ENCODE measurements at regions not wholly inside any gene's neighbourhood (a gene's known extent, or its start where the extent isn't known, plus 50 kb on each side); places are given as distances from the start of the nearest gene placed in this dataset.

- DNase-seq: peak; percentile 23
Measured at GRCh38 chr14:40870252-40870651, 736.4 kb upstream of the LRFN5 start.

DNA sequence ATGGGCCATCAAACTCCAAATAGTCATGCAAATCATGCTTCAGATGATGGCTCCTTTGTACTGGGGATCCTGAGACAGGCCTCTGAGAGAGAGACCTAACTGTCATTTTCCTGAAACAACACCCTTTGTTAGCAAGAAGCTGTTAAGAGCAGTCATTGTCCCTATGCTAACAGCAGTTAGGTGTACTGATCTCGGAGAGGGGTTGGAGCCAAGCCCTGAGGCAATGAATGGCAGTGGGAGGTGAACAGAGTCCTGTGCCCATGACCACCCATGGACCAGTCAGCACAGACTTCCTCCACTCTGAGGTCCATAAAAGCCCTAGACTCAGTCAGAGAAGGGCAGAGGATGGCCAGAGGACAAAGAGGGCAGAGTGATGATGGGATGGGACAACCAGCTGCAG, 747.6 kb upstream of the LRFN5 start:
- DNase-seq: no peak

GRCh38 chr14:40855343-40855742, 751.3 kb upstream of the LRFN5 start:
- no peak for DNase-seq

DNA sequence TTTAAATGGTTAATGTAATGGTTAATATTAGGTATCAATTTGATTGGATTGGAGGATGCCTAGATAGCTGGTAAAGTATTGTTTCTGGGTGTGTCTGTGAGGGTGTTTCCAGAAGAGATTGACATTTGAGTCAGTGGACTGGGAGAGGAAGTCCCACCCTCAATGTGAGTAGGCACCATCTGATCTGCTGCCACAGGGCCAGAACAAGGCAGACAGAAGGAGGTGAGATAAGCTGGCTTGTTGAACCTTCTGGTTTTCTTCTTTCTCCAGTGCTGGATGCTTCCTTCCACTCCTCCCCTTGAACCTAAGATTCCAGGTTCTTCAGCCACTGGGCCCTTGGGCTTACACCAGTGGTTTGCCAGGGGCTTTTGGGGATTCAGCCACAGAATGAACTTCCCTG, 756.5 kb upstream of the LRFN5 start:
- no peak for DNase-seq

GRCh38 chr14:40847480-40847879, 759.2 kb upstream of the LRFN5 start:
- no peak for DNase-seq

- DNase-seq: no peak
Measured at GRCh38 chr14:40842816-40843215, 763.9 kb upstream of the LRFN5 start.

GRCh38 chr14:40841886-40842285, 764.8 kb upstream of the LRFN5 start:
- no peak for DNase-seq

GRCh38 chr14:40838601-40839000, 768.1 kb upstream of the LRFN5 start:
- no peak for DNase-seq

DNA sequence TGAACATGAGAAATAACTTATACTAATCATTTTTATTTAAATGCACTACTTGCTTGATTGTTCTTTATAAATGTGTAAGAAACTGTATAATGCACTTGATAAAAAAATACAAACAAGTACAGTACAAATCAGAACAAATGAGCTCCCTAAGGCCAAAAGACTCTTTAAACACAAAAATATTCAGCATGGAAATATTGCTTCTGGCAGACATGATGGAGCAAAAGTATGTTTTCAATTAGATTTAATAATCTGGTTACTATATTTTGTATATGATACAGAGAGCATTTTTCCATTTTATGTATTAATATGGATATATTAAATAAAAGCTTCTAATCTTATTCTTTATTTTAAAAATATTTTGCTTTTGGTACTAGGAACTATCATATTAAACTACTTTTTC, 800.2 kb upstream of the LRFN5 start:
- DNase-seq: no peak

DNA sequence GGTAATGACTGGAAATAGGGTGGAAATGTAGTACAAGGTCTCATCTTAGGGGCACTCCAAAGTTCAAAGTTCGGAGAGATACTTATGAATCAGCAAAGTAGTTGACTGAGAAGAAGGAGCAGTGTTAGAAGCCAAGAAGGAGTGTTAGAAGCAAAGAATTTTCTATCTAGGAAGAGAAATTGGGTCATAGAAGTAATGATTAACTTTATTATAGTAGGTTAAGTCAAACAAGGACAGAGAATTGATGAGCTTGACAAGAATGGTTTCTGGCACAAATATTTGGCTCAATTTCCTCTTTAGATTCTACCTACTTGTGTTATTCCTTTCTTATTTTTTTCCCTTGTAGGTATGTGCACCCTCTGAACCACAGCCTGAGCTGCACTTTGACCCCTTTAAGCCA, 810.5 kb upstream of the LRFN5 start:
- DNase-seq: no peak

GRCh38 chr14:40784860-40785259, 821.8 kb upstream of the LRFN5 start:
- DNase-seq: no peak

DNA sequence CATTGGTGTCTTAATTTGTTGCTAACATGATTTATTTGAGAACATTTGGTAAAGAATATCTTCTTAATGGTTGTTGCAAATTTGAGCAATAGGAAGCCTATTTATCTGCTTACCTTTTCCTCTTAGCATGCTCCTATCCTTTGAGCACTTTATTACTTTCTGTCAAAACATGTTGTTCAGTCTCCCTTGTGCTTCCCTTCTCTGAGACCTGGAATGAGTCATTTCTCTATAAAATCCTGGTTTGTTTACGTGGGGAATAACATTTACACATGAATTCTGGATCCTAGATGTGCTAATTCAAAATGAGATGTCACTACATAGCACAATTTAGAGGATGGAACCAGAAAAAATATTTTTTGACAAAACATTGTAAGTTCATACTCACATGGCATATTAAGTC, 844.0 kb upstream of the LRFN5 start:
- DNase-seq: no peak

DNA sequence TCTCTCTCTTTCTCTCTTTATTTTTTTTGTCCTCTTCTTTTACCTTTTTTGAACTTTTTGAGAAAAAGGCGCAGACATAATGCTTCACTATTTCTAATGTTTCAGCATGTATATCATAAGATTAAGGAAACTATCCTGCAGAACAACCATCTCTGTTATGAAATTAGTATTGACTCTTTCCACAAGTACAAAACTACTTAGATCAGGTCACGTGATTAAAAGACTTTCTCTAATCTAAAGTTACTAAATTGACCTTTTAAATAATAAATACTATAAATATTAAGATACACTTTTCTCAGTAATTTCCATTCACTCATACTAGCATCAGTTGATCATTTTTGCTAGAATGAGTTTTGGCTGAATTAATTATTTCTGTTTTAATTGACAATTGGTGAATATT, 844.5 kb upstream of the LRFN5 start:
- DNase-seq: no peak

GRCh38 chr14:40760704-40761103, 846.0 kb upstream of the LRFN5 start:
- DNase-seq: no peak

DNA sequence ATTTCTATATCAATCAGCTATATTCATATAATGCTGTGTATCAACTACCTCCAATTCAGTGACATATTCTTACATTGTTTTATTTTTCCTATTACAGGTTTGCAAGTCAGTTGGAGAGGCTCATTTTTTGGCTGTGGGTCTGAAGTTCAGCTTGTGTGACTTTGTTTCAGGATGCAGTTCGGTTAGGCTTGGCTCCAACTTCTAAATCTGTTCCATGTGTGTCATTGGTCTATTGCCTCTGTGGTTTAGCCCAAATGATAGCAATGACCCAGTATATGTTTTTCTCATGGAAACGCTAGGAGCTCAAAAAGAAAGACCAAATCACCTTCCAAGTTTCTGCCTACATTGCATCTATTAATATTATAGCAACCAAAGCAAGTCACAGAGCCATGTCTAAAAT, 848.6 kb upstream of the LRFN5 start:
- DNase-seq: no peak

GRCh38 chr14:40757376-40757950, 849.2 kb upstream of the LRFN5 start:
- DNase-seq: no peak

DNA sequence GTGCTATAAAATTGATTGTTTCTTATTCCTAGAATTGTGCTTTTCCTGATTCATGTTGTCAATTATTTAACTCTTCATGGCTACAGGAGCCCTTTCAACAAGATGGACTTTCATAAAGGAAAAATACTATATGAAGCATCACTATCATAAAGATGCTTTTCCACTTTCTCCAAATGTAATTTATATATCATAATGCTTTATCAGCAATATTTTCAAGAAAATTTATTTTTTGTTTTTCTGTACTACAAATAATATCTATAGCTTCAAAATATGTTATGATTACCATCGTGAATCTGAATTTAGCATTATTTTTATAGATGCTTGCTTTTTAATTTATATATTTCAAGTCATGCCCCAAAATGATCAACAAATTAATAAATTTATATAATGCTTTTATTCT, 873.5 kb upstream of the LRFN5 start:
- DNase-seq: no peak

GRCh38 chr14:40727107-40727506, 879.6 kb upstream of the LRFN5 start:
- DNase-seq: no peak

GRCh38 chr14:40713387-40713786, 893.3 kb upstream of the LRFN5 start:
- no peak for DNase-seq

GRCh38 chr14:40697231-40697630, 909.4 kb upstream of the LRFN5 start:
- no peak for DNase-seq

DNA sequence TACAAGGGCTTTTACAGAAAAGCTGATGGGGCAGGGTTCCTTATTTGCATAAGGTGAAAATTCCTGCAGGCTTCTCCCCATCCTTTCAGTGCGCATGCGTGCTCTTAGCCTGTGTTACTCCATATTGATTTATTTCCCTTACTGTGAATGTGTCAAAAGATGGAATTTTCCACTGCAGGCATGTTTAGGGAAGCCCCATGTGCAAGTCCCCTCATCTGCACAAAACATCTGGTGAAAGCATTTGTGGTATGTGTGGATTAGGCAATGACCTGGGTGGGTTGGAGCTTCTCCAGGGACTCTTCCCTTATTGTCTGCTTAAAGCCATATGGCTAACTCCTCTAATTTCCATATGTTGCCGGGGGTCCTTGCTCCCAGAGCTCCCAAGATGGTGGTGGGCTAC, 912.7 kb upstream of the LRFN5 start:
- DNase-seq: no peak

- no peak for DNase-seq
Measured at GRCh38 chr14:40691066-40691465, 915.6 kb upstream of the LRFN5 start.

DNA sequence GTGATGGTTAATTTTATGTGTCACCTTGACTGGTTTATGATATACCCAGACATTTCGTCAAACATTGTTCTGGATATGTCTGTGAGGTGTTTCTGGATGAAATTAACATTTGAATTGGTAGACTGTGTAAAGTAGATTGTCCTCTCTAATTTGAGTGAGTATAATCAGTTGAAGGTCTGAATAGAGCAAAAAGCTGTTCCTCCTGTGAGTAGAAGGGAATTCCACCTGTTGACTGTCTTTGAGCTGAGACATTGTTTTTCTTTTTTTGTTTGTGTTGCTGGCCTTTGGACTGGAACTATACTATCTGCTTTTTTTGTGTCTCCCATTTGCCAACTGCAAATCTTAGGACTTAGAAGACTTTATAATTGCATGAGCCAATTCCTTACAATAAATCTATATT, 920.9 kb upstream of the LRFN5 start:
- DNase-seq: no peak

DNA sequence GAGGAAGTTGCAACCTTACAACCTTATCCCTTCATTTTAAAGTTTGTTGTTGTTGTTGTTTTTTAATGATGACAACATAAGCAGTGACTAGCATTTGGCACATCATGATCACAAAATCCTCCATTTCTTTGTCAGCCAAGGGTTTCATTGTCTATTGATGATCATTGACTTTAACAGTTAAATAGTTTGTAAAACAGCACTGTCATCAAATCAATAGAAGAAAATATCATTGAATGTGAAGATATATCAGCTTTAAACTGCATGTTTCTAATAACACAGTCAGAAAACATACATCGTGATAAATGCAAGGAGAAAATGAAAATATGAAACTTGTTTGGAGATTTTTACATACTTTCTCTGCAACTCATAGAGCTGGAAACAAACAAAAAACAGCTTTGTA, 922.3 kb upstream of the LRFN5 start:
- no peak for DNase-seq

DNA sequence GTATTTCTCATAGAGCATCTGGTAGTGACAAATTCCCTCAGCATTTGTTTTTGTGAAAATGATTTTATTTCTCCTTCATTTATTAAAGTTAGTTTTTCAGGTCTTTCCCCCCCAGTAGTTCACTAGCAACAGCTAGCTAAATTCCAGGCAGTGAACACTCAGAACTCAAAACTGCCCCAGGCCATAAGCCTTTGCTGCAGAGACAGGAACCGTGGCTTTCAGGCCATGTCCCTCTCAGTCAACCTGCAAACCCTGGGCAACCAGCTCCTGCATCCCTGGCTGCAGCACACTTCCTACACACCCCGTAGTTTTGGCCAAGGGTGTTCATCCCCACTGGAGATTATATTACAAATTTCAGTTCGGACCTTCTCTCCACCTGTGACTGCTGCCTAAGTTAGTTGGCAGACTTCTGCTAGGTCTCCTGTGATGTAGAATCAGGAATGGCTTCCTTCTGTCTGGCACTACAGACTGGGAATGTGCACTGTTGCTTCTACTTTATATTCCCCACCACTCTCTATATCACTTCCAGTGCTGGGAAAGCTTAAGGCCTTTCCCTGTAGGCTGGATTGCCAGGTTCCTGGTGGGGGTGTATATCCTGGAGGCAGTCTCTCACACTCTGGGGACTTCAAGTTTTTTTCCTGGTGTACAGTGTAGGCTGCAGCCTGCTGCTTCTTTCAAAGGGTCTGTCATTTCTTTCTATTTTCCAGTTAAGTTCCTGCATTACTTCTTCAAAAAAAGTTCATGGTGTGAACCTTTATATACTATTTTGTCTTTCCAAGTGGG, 924.4 kb upstream of the LRFN5 start:
- DNase-seq: no peak

Measured in NCI-H524 treated with DMSO at 0.1 percent for 48 hours (cell line).